ENCODE measurements at regions not wholly inside any gene's neighbourhood (a gene's known extent, or its start where the extent isn't known, plus 50 kb on each side); places are given as distances from the start of the nearest gene placed in this dataset.

DNA sequence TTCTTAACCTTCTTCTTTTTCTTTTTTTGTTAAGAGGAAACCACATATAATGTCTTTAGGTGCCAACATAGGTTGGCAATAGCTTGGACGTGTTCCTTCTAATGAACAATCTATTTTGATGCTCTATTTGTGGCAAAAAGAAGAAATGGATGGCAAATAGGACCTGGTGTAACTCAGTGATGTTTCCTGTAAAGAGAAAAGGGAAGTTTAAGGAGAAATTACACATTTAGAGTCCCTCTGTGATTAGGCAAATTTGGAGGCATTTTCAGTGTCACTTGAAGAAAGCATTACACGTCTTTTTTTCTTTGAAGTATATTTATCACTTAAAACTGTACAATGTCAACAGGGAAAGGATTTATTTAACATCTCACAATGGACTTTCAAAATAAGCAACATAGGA is 327.1 kb downstream of the ZIC1 start:
- Histone ChIP-seq H3K4me3 (no peak overlapping the region), H3K36me3 (ENCODE audit: insufficient read depth) (no peaks in the 10 kb centered on the region), H2AFZ (no peak overlapping the region), H3K27me3 (ENCODE audit: insufficient read depth) (no peaks in the 10 kb centered on the region), H3K27ac (ENCODE audit: low read depth) (no peak overlapping the region), H3K4me1 (ENCODE audit: insufficient read depth) (peaks cover 23% of the 10 kb centered on the region), H3K4me2 (no peak overlapping the region), H3F3A (replicated peaks; ENCODE audit: low read depth) (no peaks in the 10 kb centered on the region), H3K79me2 (replicated peaks; ENCODE audit: insufficient read depth) (no peaks in the 10 kb centered on the region), H3K9me2 (ENCODE audit: insufficient read depth) (no peaks in the 10 kb centered on the region), H4K20me1 (replicated peaks; ENCODE audit: insufficient read depth) (no peaks in the 10 kb centered on the region)
- Mint-ChIP-seq H3K36me3 (ENCODE audit: low read depth) (no peaks in the 10 kb centered on the region), H3K4me3 (no peak overlapping the region), H3K27ac (no peak overlapping the region), H3K27me3 (ENCODE audit: insufficient read depth, low read depth, poor library complexity) (no peaks in the 10 kb centered on the region), H3K4me1 (peaks cover 29% of the 10 kb centered on the region), H3K9me3 (no peaks in the 10 kb centered on the region; the same call in 2 of the 3 replicates)
- ATAC-seq (no peak), DNase-seq (ENCODE audit: low spot score) (no peak)
- TF ChIP-seq ZNF331 (CRISPR knock-in tag; IDR thresholded peaks at IDR 0.05; ENCODE audit: low read depth) (no peak), ETS1 (IDR thresholded peaks at IDR 0.05) (no peak), ZNF114 (CRISPR knock-in tag; IDR thresholded peaks at IDR 0.05) (no peak), POLR2AphosphoS5 (IDR thresholded peaks at IDR 0.05; ENCODE audit: low read depth) (no peak), REST (IDR thresholded peaks at IDR 0.05; ENCODE audit: unreplicated experiment) (no peak)
- TF ChIP-seq, protein P1, sequence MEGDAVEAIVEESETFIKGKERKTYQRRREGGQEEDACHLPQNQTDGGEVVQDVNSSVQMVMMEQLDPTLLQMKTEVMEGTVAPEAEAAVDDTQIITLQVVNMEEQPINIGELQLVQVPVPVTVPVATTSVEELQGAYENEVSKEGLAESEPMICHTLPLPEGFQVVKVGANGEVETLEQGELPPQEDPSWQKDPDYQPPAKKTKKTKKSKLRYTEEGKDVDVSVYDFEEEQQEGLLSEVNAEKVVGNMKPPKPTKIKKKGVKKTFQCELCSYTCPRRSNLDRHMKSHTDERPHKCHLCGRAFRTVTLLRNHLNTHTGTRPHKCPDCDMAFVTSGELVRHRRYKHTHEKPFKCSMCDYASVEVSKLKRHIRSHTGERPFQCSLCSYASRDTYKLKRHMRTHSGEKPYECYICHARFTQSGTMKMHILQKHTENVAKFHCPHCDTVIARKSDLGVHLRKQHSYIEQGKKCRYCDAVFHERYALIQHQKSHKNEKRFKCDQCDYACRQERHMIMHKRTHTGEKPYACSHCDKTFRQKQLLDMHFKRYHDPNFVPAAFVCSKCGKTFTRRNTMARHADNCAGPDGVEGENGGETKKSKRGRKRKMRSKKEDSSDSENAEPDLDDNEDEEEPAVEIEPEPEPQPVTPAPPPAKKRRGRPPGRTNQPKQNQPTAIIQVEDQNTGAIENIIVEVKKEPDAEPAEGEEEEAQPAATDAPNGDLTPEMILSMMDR (conservative IDR thresholded peaks at IDR 0.05; ENCODE audit: low read depth in 2 of 2), result no peak
- TF ChIP-seq, protein P2, sequence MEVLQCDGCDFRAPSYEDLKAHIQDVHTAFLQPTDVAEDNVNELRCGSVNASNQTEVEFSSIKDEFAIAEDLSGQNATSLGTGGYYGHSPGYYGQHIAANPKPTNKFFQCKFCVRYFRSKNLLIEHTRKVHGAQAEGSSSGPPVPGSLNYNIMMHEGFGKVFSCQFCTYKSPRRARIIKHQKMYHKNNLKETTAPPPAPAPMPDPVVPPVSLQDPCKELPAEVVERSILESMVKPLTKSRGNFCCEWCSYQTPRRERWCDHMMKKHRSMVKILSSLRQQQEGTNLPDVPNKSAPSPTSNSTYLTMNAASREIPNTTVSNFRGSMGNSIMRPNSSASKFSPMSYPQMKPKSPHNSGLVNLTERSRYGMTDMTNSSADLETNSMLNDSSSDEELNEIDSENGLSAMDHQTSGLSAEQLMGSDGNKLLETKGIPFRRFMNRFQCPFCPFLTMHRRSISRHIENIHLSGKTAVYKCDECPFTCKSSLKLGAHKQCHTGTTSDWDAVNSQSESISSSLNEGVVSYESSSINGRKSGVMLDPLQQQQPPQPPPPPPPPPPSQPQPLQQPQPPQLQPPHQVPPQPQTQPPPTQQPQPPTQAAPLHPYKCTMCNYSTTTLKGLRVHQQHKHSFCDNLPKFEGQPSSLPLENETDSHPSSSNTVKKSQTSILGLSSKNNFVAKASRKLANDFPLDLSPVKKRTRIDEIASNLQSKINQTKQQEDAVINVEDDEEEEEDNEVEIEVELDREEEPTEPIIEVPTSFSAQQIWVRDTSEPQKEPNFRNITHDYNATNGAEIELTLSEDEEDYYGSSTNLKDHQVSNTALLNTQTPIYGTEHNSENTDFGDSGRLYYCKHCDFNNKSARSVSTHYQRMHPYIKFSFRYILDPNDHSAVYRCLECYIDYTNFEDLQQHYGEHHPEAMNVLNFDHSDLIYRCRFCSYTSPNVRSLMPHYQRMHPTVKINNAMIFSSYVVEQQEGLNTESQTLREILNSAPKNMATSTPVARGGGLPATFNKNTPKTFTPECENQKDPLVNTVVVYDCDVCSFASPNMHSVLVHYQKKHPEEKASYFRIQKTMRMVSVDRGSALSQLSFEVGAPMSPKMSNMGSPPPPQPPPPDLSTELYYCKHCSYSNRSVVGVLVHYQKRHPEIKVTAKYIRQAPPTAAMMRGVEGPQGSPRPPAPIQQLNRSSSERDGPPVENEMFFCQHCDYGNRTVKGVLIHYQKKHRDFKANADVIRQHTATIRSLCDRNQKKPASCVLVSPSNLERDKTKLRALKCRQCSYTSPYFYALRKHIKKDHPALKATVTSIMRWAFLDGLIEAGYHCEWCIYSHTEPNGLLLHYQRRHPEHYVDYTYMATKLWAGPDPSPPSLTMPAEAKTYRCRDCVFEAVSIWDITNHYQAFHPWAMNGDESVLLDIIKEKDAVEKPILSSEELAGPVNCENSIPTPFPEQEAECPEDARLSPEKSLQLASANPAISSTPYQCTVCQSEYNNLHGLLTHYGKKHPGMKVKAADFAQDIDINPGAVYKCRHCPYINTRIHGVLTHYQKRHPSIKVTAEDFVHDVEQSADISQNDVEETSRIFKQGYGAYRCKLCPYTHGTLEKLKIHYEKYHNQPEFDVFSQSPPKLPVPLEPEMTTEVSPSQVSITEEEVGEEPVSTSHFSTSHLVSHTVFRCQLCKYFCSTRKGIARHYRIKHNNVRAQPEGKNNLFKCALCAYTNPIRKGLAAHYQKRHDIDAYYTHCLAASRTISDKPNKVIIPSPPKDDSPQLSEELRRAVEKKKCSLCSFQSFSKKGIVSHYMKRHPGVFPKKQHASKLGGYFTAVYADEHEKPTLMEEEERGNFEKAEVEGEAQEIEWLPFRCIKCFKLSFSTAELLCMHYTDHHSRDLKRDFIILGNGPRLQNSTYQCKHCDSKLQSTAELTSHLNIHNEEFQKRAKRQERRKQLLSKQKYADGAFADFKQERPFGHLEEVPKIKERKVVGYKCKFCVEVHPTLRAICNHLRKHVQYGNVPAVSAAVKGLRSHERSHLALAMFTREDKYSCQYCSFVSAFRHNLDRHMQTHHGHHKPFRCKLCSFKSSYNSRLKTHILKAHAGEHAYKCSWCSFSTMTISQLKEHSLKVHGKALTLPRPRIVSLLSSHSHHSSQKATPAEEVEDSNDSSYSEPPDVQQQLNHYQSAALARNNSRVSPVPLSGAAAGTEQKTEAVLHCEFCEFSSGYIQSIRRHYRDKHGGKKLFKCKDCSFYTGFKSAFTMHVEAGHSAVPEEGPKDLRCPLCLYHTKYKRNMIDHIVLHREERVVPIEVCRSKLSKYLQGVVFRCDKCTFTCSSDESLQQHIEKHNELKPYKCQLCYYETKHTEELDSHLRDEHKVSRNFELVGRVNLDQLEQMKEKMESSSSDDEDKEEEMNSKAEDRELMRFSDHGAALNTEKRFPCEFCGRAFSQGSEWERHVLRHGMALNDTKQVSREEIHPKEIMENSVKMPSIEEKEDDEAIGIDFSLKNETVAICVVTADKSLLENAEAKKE (CRISPR knock-in tag; IDR thresholded peaks at IDR 0.05), result no peak

Measured in GM23338 (cell line).